Stimulated activated CD4-positive, alpha-beta T cell treated with anti-CD3 and anti-CD28 coated beads, TNF-alpha, amount 100 ng/mL, for 4 hours (primary cell): ENCODE measurements at regions not wholly inside any gene's neighbourhood (a gene's known extent, or its start where the extent isn't known, plus 50 kb on each side); places are given as distances from the start of the nearest gene placed in this dataset.

Experiments used
- DNase-seq, 3 experiments: peaks; one replicate each; pipeline ENCODE4 v3.0.0-alpha.2; 2020; ENCODE audit warnings: low read depth in 3 of 3

- no peak for DNase-seq
Measured at GRCh38 chr21:25381936-25382452, 225.3 kb downstream of the MRPL39 start.

- DNase-seq, result no peak
Measured at GRCh38 chr21:25375675-25376074, 231.6 kb downstream of the MRPL39 start.

- DNase-seq, result no peak
Measured at GRCh38 chr21:25373126-25374082, 233.9 kb downstream of the MRPL39 start.

GRCh38 chr21:25371841-25372425, 235.3 kb downstream of the MRPL39 start:
- no peak for DNase-seq

GRCh38 chr21:25370311-25370744, 237.0 kb downstream of the MRPL39 start:
- DNase-seq, result no peak

GRCh38 chr21:25369524-25370300, 237.6 kb downstream of the MRPL39 start:
- no peak for DNase-seq

- no peak for DNase-seq
Measured at GRCh38 chr21:25368531-25368930, 238.8 kb downstream of the MRPL39 start.

GRCh38 chr21:25366116-25366515, 241.2 kb downstream of the MRPL39 start:
- DNase-seq, result no peak

- DNase-seq, result no peak
Measured at GRCh38 chr21:25362375-25363267, 244.7 kb downstream of the MRPL39 start.

GRCh38 chr21:25361765-25362164, 245.5 kb downstream of the MRPL39 start:
- no peak for DNase-seq

GRCh38 chr21:25361097-25361496, 246.2 kb downstream of the MRPL39 start:
- DNase-seq, result no peak

- no peak for DNase-seq
Measured at GRCh38 chr21:25360593-25360992, 246.7 kb downstream of the MRPL39 start.

GRCh38 chr21:25359724-25360123, 247.6 kb downstream of the MRPL39 start:
- no peak for DNase-seq

- DNase-seq, result no peak
Measured at GRCh38 chr21:25350056-25350455, 257.2 kb downstream of the MRPL39 start.

- DNase-seq, result no peak
Measured at GRCh38 chr21:25343774-25344545, 263.3 kb downstream of the MRPL39 start.

GRCh38 chr21:25342816-25343215, 264.5 kb downstream of the MRPL39 start:
- DNase-seq, result no peak

- DNase-seq, result no peak
Measured at GRCh38 chr21:25341981-25342380, 265.3 kb downstream of the MRPL39 start.

- DNase-seq, result no peak
Measured at GRCh38 chr21:25338415-25338814, 268.9 kb downstream of the MRPL39 start.

- DNase-seq, result no peak
Measured at GRCh38 chr21:25334046-25334730, 273.1 kb downstream of the MRPL39 start.

GRCh38 chr21:25331286-25331685, 276.0 kb downstream of the MRPL39 start:
- no peak for DNase-seq
